ENCODE measurements at regions not wholly inside any gene's neighbourhood (a gene's known extent, or its start where the extent isn't known, plus 50 kb on each side); places are given as distances from the start of the nearest gene placed in this dataset.

GRCh38 chr4:125515016-125515415, 200.3 kb downstream of the FAT4 start:
- Histone ChIP-seq H3K36me3 (replicated peaks) (no peaks in the 10 kb centered on the region), H3K27ac (no peak overlapping the region), H3K4me3 (ENCODE audit: low read depth, low read length) (no peak overlapping the region), H3K27me3 (replicated peaks) (no peaks in the 10 kb centered on the region)
- TF ChIP-seq CTCF (IDR thresholded peaks at IDR 0.05; ENCODE audit: low read depth, low read length, missing control alignments): no peak
- no peak for DNase-seq
- in situ Hi-C loops (cut with HindIII; ENCODE audit: low pct_ligation_motif_present, low sequenced_read_pairs): no loop called here

GRCh38 chr4:125517831-125518230, 203.1 kb downstream of the FAT4 start:
- in situ Hi-C loops (cut with HindIII; ENCODE audit: low pct_ligation_motif_present, low sequenced_read_pairs): no loop called here
- Histone ChIP-seq H3K27ac (no peak overlapping the region), H3K36me3 (replicated peaks) (no peaks in the 10 kb centered on the region), H3K4me3 (ENCODE audit: low read depth, low read length) (no peak overlapping the region), H3K27me3 (replicated peaks) (no peaks in the 10 kb centered on the region)
- no peak for TF ChIP-seq CTCF (IDR thresholded peaks at IDR 0.05; ENCODE audit: low read depth, low read length, missing control alignments)
- peak; percentile 2 for DNase-seq

- Histone ChIP-seq H3K4me3 (ENCODE audit: low read depth, low read length) (no peak overlapping the region), H3K36me3 (replicated peaks) (no peaks in the 10 kb centered on the region), H3K27me3 (replicated peaks) (no peaks in the 10 kb centered on the region), H3K27ac (no peak overlapping the region)
- in situ Hi-C loops (cut with HindIII; ENCODE audit: low pct_ligation_motif_present, low sequenced_read_pairs): no loop called here
- DNase-seq: no peak
- no peak for TF ChIP-seq CTCF (IDR thresholded peaks at IDR 0.05; ENCODE audit: low read depth, low read length, missing control alignments)
Measured at GRCh38 chr4:125518281-125518680, 203.5 kb downstream of the FAT4 start.

GRCh38 chr4:125519371-125520146, 204.8 kb downstream of the FAT4 start:
- Histone ChIP-seq H3K36me3 (replicated peaks) (no peaks in the 10 kb centered on the region), H3K27me3 (replicated peaks) (no peaks in the 10 kb centered on the region), H3K27ac (no peak overlapping the region), H3K4me3 (ENCODE audit: low read depth, low read length) (no peak overlapping the region)
- DNase-seq: no peak
- no peak for TF ChIP-seq CTCF (IDR thresholded peaks at IDR 0.05; ENCODE audit: low read depth, low read length, missing control alignments)
- in situ Hi-C loops (cut with HindIII; ENCODE audit: low pct_ligation_motif_present, low sequenced_read_pairs): no loop called here

GRCh38 chr4:125520258-125520990, 205.7 kb downstream of the FAT4 start:
- Histone ChIP-seq H3K27ac (peak overlapping the region; percentile 31), H3K27me3 (replicated peaks) (no peaks in the 10 kb centered on the region)

More at GRCh38 chr4:125520258-125520990, 205.7 kb downstream of the FAT4 start:
- in situ Hi-C loops (cut with HindIII; ENCODE audit: low pct_ligation_motif_present, low sequenced_read_pairs): no loop called here
- peak; percentile 43 for DNase-seq
- no peak for TF ChIP-seq CTCF (IDR thresholded peaks at IDR 0.05; ENCODE audit: low read depth, low read length, missing control alignments)
- no peaks in the 10 kb centered on the region for H3K36me3 ChIP-seq (replicated peaks)
- H3K4me3 ChIP-seq (ENCODE audit: low read depth, low read length): no peak overlapping the region
